ENCODE measurements at regions not wholly inside any gene's neighbourhood (a gene's known extent, or its start where the extent isn't known, plus 50 kb on each side); places are given as distances from the start of the nearest gene placed in this dataset.
"Not testable (repeated sequence)": the region's sequence is repeated elsewhere in the genome, so short reads cannot be mapped to it uniquely, and the experiment has no call there.

DNA sequence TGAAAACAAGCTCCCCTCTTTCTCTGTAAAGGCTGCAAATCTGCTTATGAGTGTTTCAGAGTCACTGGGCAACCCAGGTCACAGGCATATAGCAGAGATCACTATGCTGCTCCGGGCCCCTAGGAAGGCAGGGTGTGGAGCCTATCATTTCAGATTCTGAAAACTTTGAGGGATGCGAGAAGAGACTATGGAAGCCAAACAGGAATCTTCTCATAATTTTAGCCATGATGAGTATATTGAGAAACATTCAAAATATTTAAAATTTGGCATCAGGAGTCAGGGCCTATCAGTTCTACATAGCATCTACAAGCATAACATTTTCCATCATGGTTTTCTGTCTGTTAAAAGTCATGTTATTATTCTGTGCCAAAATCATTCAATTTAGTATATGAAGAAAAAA, 61.7 kb upstream of the ATXN3L start:
- DNase-seq (ENCODE audit: low read depth): no peak

DNA sequence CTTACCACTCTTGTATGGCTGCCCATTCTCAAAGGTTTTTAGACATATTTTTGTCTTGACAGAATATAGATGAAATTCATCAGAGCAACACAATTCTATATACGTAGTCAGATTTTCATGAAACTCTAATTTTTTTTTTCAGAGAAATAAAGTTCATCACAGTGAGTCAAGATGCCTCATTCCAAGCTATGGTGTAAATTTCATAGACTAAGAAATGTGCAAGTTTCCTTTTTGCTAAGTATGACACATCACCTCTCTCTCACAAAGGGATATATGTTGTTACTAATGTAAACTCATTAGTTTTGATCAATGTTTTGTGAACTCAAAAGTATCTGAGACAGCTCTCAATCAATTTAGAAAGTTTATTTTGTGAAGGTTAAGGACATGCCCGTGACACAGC, 60.4 kb upstream of the ATXN3L start:
- peak; percentile 39 for DNase-seq (ENCODE audit: low read depth)

DNA sequence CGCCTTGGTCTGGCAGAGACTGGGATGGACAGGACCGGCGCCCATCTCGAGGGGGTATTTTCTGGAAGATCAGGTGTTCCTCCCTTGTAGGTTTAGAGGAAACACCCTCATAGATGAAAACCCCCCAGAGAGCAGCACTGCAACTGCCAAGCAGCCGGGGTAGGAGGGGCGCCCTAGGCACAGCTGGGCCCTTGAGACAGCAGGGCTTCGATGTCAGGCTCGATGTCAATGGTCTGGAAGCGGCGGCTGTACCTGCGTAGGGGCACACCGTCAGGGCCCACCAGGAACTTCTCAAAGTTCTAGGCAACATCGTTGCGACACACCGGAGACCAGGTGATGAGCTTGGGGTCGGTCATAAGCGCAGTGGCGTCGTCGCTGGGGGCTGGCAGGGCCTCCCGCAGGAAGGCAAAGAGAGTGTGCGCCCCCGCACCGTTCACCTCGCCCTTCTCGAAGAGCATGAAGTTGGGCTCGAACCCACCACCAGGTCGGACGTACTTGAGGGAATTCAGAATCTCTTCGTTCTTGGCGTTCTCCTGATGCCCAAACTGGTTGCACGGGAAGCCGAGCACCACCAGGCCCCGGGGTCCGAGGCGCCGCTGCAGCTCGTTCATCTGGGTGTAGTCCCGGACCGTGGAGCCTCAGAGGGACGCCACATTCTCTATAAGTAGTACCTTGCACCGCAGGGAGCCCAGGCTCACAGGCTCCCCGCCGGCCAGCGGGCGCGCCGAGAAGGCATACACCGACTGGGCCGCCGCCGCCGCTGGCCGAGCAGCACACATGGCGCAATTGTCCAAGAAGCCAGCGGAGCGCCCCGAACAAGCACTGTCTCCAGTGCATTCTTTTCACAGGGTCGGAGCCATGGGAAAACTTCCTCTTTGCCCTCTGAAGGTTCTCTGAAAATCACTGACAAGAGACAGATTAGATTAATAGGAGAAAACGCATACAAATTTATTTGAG, 59.0 kb upstream of the ATXN3L start:
- DNase-seq (ENCODE audit: low read depth): not testable (repeated sequence)

DNA sequence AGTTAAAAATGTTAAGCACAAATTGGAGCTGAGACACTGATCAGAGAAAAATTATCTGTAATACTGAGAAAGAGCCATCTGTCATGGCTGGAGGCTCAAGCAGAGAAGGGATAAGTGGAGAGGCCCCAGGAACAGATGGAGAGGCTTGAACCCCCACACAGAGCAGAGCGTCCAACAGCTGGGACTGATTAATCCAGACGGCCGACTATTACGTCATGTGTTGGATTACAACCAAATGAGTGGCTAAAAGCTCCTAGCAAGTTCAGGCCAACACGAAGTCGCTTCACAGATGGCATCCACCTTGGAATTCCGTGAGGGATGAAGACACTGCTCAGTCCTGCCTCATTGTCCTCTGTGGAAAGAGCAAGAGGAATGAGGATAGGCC, 57.7 kb upstream of the ATXN3L start:
- DNase-seq (ENCODE audit: low read depth): no peak

DNA sequence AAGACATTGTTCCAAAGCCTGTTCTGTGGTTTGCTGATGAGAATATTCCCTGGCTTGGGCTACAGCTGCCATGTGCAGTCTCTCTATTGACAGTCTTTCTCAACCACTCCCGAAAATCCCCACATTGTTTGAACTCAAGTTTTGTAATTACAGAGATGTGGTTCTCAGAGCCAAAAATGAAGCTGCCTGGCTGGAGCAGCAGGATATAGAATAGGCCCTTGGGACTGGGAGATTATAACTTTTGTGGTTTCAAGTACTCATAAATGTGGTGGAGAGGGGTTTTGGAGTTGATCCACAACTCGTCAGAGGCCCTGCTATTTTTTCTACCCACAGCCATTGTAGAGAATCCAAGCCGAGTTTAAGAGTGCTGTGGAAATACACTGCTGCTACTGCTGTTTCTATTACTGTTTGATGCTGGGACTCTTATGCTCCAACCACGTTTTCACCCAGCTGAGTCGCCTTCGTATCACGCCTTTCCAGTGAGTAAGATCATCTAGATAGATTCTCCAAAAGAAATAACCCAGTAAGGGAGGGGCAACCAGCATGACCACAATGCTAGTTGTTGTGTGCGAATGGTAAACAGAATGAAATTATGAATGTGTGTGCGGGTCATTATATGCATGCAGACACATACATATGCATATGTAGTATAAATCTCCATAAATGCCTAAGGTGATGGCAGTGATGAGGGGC, 57.1 kb upstream of the ATXN3L start:
- peak; percentile 98 for DNase-seq (ENCODE audit: low read depth)

DNA sequence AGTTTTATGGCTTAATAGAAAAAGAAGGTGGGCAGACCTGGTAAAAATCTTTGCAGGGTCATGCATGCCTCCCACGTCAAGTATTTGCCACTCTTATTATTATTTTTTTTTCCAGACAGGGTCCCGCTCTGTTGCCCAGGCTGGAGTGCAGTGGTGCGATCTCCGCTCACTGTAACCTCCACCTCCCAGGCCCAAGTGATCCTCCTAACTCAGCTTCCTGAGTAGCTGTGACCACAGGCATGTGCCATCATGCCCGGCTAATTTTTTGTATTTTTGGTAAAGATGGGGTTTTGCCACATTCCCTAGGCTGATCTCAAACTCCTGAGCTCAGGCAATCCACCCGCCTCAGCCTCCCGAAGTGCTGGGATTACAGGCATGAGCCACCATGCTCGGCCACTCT, 55.7 kb upstream of the ATXN3L start:
- DNase-seq (ENCODE audit: low read depth): not testable (repeated sequence)

DNA sequence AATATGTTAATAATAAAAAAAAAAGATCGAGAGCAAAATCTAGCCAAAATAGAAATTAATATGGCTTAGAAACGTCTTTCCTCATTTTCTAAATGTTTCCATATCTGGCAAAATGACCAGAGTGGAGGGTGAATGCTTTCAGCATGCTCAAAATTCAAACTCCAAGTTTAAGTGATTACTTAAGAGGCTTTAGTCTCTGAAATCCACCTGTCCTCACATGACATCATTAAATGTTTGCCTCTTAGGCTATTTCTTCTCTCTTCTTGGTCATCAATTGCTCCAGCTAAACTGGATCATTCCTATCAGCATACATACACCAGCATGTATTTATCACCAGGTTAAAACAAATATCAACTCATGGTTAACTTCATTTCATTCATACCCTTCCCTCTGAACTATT, 54.5 kb upstream of the ATXN3L start:
- DNase-seq (ENCODE audit: low read depth): no peak

DNA sequence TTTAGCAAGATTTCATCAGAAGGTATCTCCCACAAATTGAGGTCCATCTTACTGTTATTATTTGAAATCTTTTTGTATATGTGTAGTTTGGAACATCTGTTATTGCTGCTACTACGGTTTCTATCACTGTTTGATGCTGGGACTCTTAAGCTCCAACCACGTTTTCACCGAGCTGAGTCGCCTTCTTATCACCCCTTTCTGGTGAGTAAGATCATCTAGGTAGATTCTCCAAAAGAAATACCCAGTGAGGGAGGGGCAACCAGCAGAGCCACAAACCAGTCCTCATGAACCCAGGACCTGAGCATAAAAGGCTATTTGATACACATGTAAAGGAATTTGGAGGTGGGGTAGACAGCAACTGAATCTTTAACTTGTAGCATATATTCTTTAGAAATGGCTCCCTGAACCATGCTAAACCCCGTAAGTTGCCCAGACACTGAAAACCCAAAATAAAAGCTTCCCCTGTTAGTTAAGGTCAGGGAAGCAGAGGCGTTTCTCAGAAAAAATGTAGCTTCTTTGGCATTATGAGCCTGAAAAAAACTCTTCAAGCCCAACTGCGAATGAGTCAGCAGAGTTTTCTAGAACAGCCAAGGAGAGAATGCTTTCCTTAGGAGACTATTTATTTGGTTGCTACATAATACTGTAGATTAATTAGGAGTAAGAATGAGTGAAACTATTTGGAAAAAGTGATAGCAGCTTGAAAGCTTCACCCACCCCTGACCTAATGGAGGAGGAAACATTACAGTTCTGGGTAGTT, 53.8 kb upstream of the ATXN3L start:
- peak; percentile 82 for DNase-seq (ENCODE audit: low read depth)

DNA sequence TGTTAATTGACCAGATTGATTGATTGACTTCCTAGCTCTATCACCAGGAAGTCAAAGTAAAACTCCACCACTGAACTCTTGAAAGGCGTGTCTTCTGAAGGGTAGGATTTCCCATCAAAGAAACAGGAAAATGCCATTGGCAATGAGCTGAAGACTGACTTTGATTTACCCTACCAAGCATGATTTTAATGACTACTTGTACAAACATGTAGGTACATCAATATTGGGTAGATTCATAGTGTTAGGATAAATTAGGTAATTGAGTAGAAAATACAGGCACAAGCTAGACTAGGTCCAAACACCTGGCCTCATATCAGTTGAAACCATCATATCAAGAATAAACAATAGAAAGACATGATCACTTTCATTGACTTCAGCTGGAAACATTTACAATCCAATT, 53.2 kb upstream of the ATXN3L start:
- no peak for DNase-seq (ENCODE audit: low read depth)

DNA sequence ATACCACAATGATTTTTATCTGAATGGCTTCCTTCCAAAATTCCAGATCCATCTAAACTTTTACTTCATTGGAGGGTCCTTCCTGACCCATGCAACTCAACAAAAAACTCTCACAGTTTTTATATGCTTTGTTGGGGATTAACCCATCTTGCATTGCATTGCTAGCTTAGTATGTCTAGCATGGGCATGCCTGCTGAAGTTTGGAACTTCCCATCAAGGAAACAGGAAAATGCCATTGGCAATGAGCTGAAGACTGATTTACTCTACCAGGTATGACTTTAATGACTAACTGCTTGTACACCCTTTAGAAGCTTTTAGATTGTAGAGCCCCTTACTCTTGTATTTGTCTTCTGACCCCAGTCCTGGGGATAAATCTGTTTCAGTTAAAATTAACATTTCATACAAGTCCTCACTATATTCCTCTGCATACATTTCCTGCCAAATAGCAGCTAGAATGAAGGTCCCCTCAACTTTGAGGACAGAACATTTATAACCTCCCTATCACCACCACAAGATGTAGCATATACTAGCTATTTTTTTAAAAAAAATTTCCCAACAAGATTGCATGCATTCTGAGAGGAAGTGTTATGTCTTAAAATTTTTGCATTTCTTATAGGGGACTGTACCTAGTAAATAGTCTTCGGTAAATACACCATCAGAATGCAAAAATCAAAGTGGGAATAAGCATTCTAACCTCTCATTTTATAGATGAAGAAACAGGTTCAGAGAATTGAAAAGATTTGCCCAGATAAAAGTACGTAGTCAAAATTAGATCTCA, 52.5 kb upstream of the ATXN3L start:
- DNase-seq (ENCODE audit: low read depth): no peak

DNA sequence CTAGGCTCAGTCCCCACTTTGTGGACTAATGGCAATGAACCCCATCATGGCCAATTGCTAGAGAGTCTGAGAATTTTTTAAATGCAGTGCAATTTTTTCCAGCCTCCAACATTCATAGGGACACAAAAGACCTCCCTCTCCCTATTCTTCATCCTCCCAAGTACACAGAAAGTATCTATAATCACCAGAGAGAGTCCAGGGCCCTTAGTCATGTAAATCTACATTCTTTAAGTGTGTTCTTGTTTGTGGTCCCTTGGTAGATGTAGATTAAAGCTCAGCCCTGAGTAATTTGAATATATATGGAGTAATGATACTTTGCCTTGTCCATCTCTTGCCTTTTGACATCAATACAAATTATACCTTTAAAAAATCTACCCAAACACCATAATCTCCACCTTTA, 51.3 kb upstream of the ATXN3L start:
- no peak for DNase-seq (ENCODE audit: low read depth)

DNA sequence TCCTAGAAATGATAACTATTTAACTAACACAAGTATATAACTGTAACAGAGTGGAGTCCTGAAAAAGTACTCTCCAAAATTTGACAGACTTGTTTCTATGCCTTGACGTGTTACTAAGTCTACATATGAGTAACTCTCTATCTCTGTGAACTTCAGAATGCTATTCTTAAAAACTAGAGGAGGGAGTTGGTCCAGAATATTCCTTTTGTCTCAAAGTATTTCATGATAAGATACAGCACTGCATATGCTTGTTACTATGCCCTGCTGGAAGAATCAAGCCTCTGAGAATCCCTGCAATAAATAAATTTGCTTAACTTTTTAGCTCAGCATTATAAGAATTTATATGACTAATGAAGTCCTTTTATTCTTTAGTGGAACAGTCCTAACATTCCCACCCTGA, 50.9 kb upstream of the ATXN3L start:
- DNase-seq (ENCODE audit: low read depth): no peak

Data from stromal cell of bone marrow (primary cell).